IMR-90 (cell line): ENCODE measurements at regions not wholly inside any gene's neighbourhood (a gene's known extent, or its start where the extent isn't known, plus 50 kb on each side); places are given as distances from the start of the nearest gene placed in this dataset.

ENCODE experiments used
- ATAC-seq: fragments of 200-7000 bp; cut with Tn5 transposase; 2 replicates; pipeline ENCODE4 v1.9.1; 2020; ENCODE audit warnings: low read depth, mild to moderate bottlenecking, moderate library complexity
- BruUV-seq: library from RNA; stranded (reverse); fragments of 400-500 nt; replicated peaks from 2 replicates; lab custom pipeline; 2021; lab: Mats Ljungman, UMichigan
- CTCF ChIA-PET: fragments of 300-600 bp; formaldehyde crosslinking; extraction: SDS; loops from one replicate; lab custom pipeline; 2021; ENCODE audit warnings: antibody characterized with exemption; lab: Yijun Ruan, JAX
- POLR2A ChIA-PET: fragments of 300-600 bp; sonication (Branson Sonifier 250); formaldehyde crosslinking; loops from one replicate; lab custom pipeline; 2022; ENCODE audit warnings: antibody characterized with exemption; ENCODE audit not compliant: unreplicated experiment; lab: Charles Lee
- DNase-seq: peaks from one replicate; pipeline ENCODE4 v3.0.0; 2013
- H2AFZ ChIP-seq: replicated peaks from 2 replicates; pipeline ENCODE3; 2013; ENCODE audit warnings: low read length, mild to moderate bottlenecking; ENCODE audit not compliant: poor library complexity
- H2AK5ac ChIP-seq: 2 replicates; pipeline ENCODE4 v1.6.1; 2013; ENCODE audit warnings: low read depth, low read length, inconsistent platforms
- H2AK9ac ChIP-seq: replicated peaks from 2 replicates; pipeline ENCODE3; 2013; ENCODE audit warnings: mild to moderate bottlenecking, low read depth, low read length, moderate library complexity; ENCODE audit not compliant: poor library complexity
- H2BK120ac ChIP-seq: 2 replicates; pipeline ENCODE4 v1.6.1; 2013; ENCODE audit warnings: low read depth, low read length, inconsistent platforms
- H2BK15ac ChIP-seq: 3 replicates; pipeline ENCODE4 v1.6.1; 2013; ENCODE audit warnings: low read depth, low read length, inconsistent platforms
- H2BK20ac ChIP-seq: 2 replicates; pipeline ENCODE4 v1.6.1; 2013; ENCODE audit warnings: low read depth, mild to moderate bottlenecking, inconsistent platforms, low read length, moderate library complexity
- H2BK5ac ChIP-seq: 2 replicates; pipeline ENCODE4 v1.6.1; 2013; ENCODE audit warnings: mild to moderate bottlenecking, low read depth, low read length, inconsistent platforms; ENCODE audit not compliant: poor library complexity, severe bottlenecking
- H3K14ac ChIP-seq: replicated peaks from 2 replicates; pipeline ENCODE4 v1.6.1; 2013; ENCODE audit warnings: low read depth, low read length, inconsistent platforms
- H3K18ac ChIP-seq: 2 replicates; pipeline ENCODE4 v1.6.1; 2013; ENCODE audit warnings: low read depth, low read length, control low read depth
- H3K23ac ChIP-seq: 2 replicates; pipeline ENCODE4 v1.6.1; 2013; ENCODE audit warnings: low read depth, low read length, inconsistent platforms
- H3K27ac ChIP-seq: 2 replicates; pipeline ENCODE4 v1.5.1; 2013; ENCODE audit warnings: mild to moderate bottlenecking, control low read depth, low read length; ENCODE audit not compliant: insufficient read depth
- H3K27me3 ChIP-seq: 2 replicates; pipeline ENCODE4 v1.6.1; 2013; ENCODE audit warnings: low read length; ENCODE audit not compliant: control insufficient read depth, insufficient read depth
- H3K36me3 ChIP-seq: 2 replicates; pipeline ENCODE4 v1.6.1; 2013; ENCODE audit warnings: low read length, mixed read lengths; ENCODE audit not compliant: control insufficient read depth, insufficient read depth
- H3K4ac ChIP-seq: 2 replicates; pipeline ENCODE4 v1.6.1; 2013; ENCODE audit warnings: low read depth, low read length, inconsistent platforms
- H3K4me1 ChIP-seq: 2 replicates; pipeline ENCODE4 v1.6.1; 2013; ENCODE audit warnings: low read length, mixed read lengths; ENCODE audit not compliant: control insufficient read depth, insufficient read depth
- H3K4me2 ChIP-seq: 2 replicates; pipeline ENCODE4 v1.6.1; 2013; ENCODE audit warnings: low read depth, mild to moderate bottlenecking, control low read depth, low read length, moderate library complexity
- H3K4me3 ChIP-seq: 2 replicates; pipeline ENCODE4 v1.5.1; 2013; ENCODE audit warnings: low read depth, mild to moderate bottlenecking, control low read depth, low read length, moderate library complexity; ENCODE audit not compliant: insufficient read depth
- H3K56ac ChIP-seq: 2 replicates; pipeline ENCODE4 v1.6.1; 2013; ENCODE audit warnings: low read length, inconsistent platforms; ENCODE audit not compliant: insufficient read depth; ENCODE audit errors: extremely low read depth
- H3K79me1 ChIP-seq, 2 experiments: 2 replicates each; pipeline ENCODE4 v1.6.1; 2013; ENCODE audit warnings: low read length in 2 of 2, inconsistent platforms in 1 of 2, low read depth in 1 of 2
- H3K9ac ChIP-seq: 2 replicates; pipeline ENCODE4 v1.6.1; 2013; ENCODE audit warnings: low read depth, low read length, control low read depth
- H3K9me1 ChIP-seq: 2 replicates; pipeline ENCODE4 v1.6.1; 2013; ENCODE audit warnings: low read length, inconsistent platforms; ENCODE audit not compliant: insufficient read depth
- H3K9me3 ChIP-seq: 2 replicates; pipeline ENCODE4 v1.6.1; 2013; ENCODE audit warnings: low read length; ENCODE audit not compliant: control insufficient read depth, insufficient read depth
- H4K20me1 ChIP-seq: 2 replicates; pipeline ENCODE4 v1.6.1; 2013; ENCODE audit warnings: low read length, inconsistent platforms; ENCODE audit not compliant: insufficient read depth
- H4K5ac ChIP-seq: 2 replicates; pipeline ENCODE4 v1.6.1; 2013; ENCODE audit warnings: mild to moderate bottlenecking, low read depth, low read length, control low read depth
- H4K8ac ChIP-seq, 2 experiments: 2 replicates each; pipeline ENCODE4 v1.6.1; 2013; ENCODE audit warnings: low read depth in 2 of 2, low read length in 2 of 2, control low read depth in 1 of 2, inconsistent platforms in 1 of 2
- H4K91ac ChIP-seq: 2 replicates; pipeline ENCODE4 v1.6.1; 2013; ENCODE audit warnings: low read depth, low read length, inconsistent platforms; ENCODE audit not compliant: insufficient read depth
- BHLHE40 ChIP-seq: fragments of 150-350 bp; IDR thresholded peaks from 2 replicates; pipeline ENCODE4 v1.6.1; 2016; ENCODE audit warnings: mild to moderate bottlenecking, low read depth, low read length
- CEBPB ChIP-seq: IDR thresholded peaks from 2 replicates; pipeline ENCODE4 v1.6.1; 2012; ENCODE audit warnings: low read depth, low read length, improper control_type of control experiment
- CHD1 ChIP-seq: IDR thresholded peaks from 2 replicates; pipeline ENCODE4 v1.6.1; 2012; ENCODE audit warnings: low read depth, low read length, improper control_type of control experiment
- FOS ChIP-seq: fragments of 150-350 bp; IDR thresholded peaks from 2 replicates; pipeline ENCODE4 v1.6.1; 2016; ENCODE audit warnings: low read depth, low read length
- MAFK ChIP-seq: IDR thresholded peaks from 2 replicates; pipeline ENCODE4 v1.6.1; 2012; ENCODE audit warnings: low read depth, low read length, improper control_type of control experiment
- MAZ ChIP-seq: IDR thresholded peaks from 2 replicates; pipeline ENCODE4 v1.6.1; 2012; ENCODE audit warnings: low read depth, mild to moderate bottlenecking, low read length, improper control_type of control experiment, moderate library complexity, borderline replicate concordance
- MXI1 ChIP-seq: IDR thresholded peaks from 2 replicates; pipeline ENCODE4 v1.6.1; 2012; ENCODE audit warnings: low read depth, mild to moderate bottlenecking, low read length, moderate library complexity, borderline replicate concordance
- NFE2L2 ChIP-seq: fragments of 150-350 bp; IDR thresholded peaks from 2 replicates; pipeline ENCODE4 v1.6.1; 2016; ENCODE audit warnings: low read depth, mild to moderate bottlenecking, low read length
- POLR2A ChIP-seq: IDR thresholded peaks from 2 replicates; pipeline ENCODE4 v1.6.1; 2012; ENCODE audit warnings: mild to moderate bottlenecking, low read depth, low read length
- RAD21 ChIP-seq: IDR thresholded peaks from 2 replicates; pipeline ENCODE4 v1.6.1; 2012; ENCODE audit warnings: low read length, improper control_type of control experiment
- RCOR1 ChIP-seq: IDR thresholded peaks from 2 replicates; pipeline ENCODE4 v1.6.1; 2012; ENCODE audit warnings: mild to moderate bottlenecking, low read length, improper control_type of control experiment; ENCODE audit not compliant: insufficient replicate concordance
- RFX5 ChIP-seq: IDR thresholded peaks from 2 replicates; pipeline ENCODE4 v1.8.0; 2012; ENCODE audit warnings: low read depth, mild to moderate bottlenecking, low read length, moderate library complexity
- SMC3 ChIP-seq: fragments of 150-350 bp; IDR thresholded peaks from 2 replicates; pipeline ENCODE4 v1.6.1; 2016; ENCODE audit warnings: low read depth, mild to moderate bottlenecking, antibody characterized with exemption, low read length, moderate library complexity
- USF2 ChIP-seq: fragments of 150-350 bp; IDR thresholded peaks from 2 replicates; pipeline ENCODE4 v1.6.1; 2017; ENCODE audit warnings: mild to moderate bottlenecking, antibody characterized with exemption, low read length, low read depth
- WGBS, 2 experiments: methylation state at CpG; one replicate each; pipeline versions ENCODE4 v1.1.5 to v1.1.7; 2013; ENCODE audit warnings: missing lambda C conversion rate in 2 of 2; ENCODE audit not compliant: insufficient read length in 1 of 2; ENCODE audit errors: extremely low coverage in 2 of 2; 5-methylcytosine and 5-hydroxymethylcytosine counted together
- dilution Hi-C: fragments of 300-500 bp; cut with HindIII; formaldehyde crosslinking; loops from one replicate; pipeline ENCODE4 v1.14.3; 2018; ENCODE audit warnings: low sequenced_read_pairs; ENCODE audit not compliant: unreplicated experiment
- in situ Hi-C: fragments of 300-500 bp; cut with MboI; formaldehyde crosslinking; loops from 3 replicates; pipeline ENCODE4 v1.14.3; 2019; ENCODE audit warnings: low sequenced_read_pairs, inconsistent platforms, mixed read lengths
- intact Hi-C: fragments of 100-400 bp; cut with micrococcal nuclease; formaldehyde crosslinking; loops from 2 replicates; pipeline ENCODE4 v1.10.0; 2022
- TF ChIP-seq, protein P1 (sequence below): fragments of 150-350 bp; IDR thresholded peaks from 2 replicates; pipeline ENCODE4 v1.6.1; 2016; ENCODE audit warnings: low read depth, mild to moderate bottlenecking, low read length, moderate library complexity, borderline replicate concordance
- TF ChIP-seq, protein P2 (sequence below): conservative IDR thresholded peaks from 2 replicates; pipeline ENCODE4 v1.5.1; 2012; ENCODE audit warnings: mild to moderate bottlenecking, low read depth, low read length, improper control_type of control experiment

- H3K9ac ChIP-seq, result no peak overlapping the region
- no peak overlapping the region for H4K8ac ChIP-seq
- no TSS peak for BruUV-seq
- in situ Hi-C loops (no loop called here), dilution Hi-C loops (no loop called here), intact Hi-C loops (no loop called here)
- no peak overlapping the region for H2BK5ac ChIP-seq
- no peak overlapping the region for H2AK5ac ChIP-seq
- DNase-seq (no peak), ATAC-seq (no peak)
- H4K20me1 ChIP-seq, result no peaks in the 10 kb centered on the region
- no peak overlapping the region for H2AFZ ChIP-seq
- no peak overlapping the region for H3K27ac ChIP-seq
- H2BK120ac ChIP-seq, result no peak overlapping the region
- H3K4ac ChIP-seq, result no peak overlapping the region
- no peak overlapping the region for H3K56ac ChIP-seq
- H4K91ac ChIP-seq, result no peak overlapping the region
- TF ChIP-seq CEBPB (no peak), CHD1 (no peak), USF2 (no peak), MXI1 (no peak), BHLHE40 (no peak), MAFK (no peak), SMC3 (no peak), FOS (no peak), RAD21 (no peak), MAZ (no peak), RFX5 (no peak), NFE2L2 (no peak), POLR2A (no peak), RCOR1 (no peak)
- TF ChIP-seq, protein P1, sequence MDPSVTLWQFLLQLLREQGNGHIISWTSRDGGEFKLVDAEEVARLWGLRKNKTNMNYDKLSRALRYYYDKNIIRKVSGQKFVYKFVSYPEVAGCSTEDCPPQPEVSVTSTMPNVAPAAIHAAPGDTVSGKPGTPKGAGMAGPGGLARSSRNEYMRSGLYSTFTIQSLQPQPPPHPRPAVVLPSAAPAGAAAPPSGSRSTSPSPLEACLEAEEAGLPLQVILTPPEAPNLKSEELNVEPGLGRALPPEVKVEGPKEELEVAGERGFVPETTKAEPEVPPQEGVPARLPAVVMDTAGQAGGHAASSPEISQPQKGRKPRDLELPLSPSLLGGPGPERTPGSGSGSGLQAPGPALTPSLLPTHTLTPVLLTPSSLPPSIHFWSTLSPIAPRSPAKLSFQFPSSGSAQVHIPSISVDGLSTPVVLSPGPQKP, result no peak
- TF ChIP-seq, protein P2, sequence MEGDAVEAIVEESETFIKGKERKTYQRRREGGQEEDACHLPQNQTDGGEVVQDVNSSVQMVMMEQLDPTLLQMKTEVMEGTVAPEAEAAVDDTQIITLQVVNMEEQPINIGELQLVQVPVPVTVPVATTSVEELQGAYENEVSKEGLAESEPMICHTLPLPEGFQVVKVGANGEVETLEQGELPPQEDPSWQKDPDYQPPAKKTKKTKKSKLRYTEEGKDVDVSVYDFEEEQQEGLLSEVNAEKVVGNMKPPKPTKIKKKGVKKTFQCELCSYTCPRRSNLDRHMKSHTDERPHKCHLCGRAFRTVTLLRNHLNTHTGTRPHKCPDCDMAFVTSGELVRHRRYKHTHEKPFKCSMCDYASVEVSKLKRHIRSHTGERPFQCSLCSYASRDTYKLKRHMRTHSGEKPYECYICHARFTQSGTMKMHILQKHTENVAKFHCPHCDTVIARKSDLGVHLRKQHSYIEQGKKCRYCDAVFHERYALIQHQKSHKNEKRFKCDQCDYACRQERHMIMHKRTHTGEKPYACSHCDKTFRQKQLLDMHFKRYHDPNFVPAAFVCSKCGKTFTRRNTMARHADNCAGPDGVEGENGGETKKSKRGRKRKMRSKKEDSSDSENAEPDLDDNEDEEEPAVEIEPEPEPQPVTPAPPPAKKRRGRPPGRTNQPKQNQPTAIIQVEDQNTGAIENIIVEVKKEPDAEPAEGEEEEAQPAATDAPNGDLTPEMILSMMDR, result no peak
- no peak overlapping the region for H3K4me3 ChIP-seq
- no peak overlapping the region for H4K5ac ChIP-seq
- POLR2A ChIA-PET, result no interaction called here
- H3K36me3 ChIP-seq, result no peaks in the 10 kb centered on the region
- H3K9me1 ChIP-seq, result no peaks in the 10 kb centered on the region
- no peaks in the 10 kb centered on the region for H3K4me1 ChIP-seq
- peaks cover 6% of the 10 kb centered on the region; the same call in 1 of the 2 replicates for H3K9me3 ChIP-seq
- no peak overlapping the region for H2BK15ac ChIP-seq
- H3K79me1 ChIP-seq, result no peaks in the 10 kb centered on the region
- H3K18ac ChIP-seq, result no peak overlapping the region
- no peak overlapping the region for H3K14ac ChIP-seq
- WGBS, 2 experiments, result no CpG with 5 or more reads among the region's 1 CpG
- H3K23ac ChIP-seq, result no peak overlapping the region
- H2BK20ac ChIP-seq, result no peak overlapping the region
- H3K4me2 ChIP-seq, result no peak overlapping the region
- CTCF ChIA-PET, result no interaction called here
- H3K27me3 ChIP-seq, result no peaks in the 10 kb centered on the region
- H2AK9ac ChIP-seq, result no peak overlapping the region
Measured at GRCh38 chr3:82596805-82597204, 835.4 kb upstream of the GBE1 start.
